GM12878 (cell line): ENCODE measurements at regions not wholly inside any gene's neighbourhood (a gene's known extent, or its start where the extent isn't known, plus 50 kb on each side); places are given as distances from the start of the nearest gene placed in this dataset.

ENCODE experiments used
- ATAC-seq: fragments of 200-7000 bp; cut with Tn5 transposase; 3 replicates; pipeline ENCODE4 v1.9.1; 2020; ENCODE audit warnings: mild to moderate bottlenecking, moderate library complexity
- BruUV-seq: library from RNA; stranded (reverse); fragments of 400-500 nt; replicated peaks from 2 replicates; lab custom pipeline; 2021; lab: Mats Ljungman, UMichigan
- CTCF ChIA-PET: fragments of 300-600 bp; sonication (Branson Sonifier 250); formaldehyde crosslinking; extraction: SDS; loops from one replicate; lab custom pipeline; 2021; ENCODE audit warnings: inconsistent platforms; lab: Yijun Ruan, JAX
- POLR2A ChIA-PET: fragments of 350-600 bp; formaldehyde crosslinking; extraction: SDS; loops from one replicate; lab custom pipeline; 2021; ENCODE audit warnings: inconsistent platforms; lab: Charles Lee
- RAD21 ChIA-PET: fragments of 300-600 bp; sonication (Branson Sonifier 250); formaldehyde crosslinking; loops from one replicate; lab custom pipeline; 2023; ENCODE audit warnings: antibody characterized with exemption; ENCODE audit not compliant: unreplicated experiment; lab: Charles Lee
- SMC1A ChIA-PET: fragments of 300-600 bp; sonication (Branson Sonifier 250); formaldehyde crosslinking; loops from one replicate; lab custom pipeline; 2023; ENCODE audit not compliant: unreplicated experiment, uncharacterized antibody; lab: Charles Lee
- DNase-seq: peaks from one replicate; pipeline ENCODE4 v3.0.0-alpha.2; 2011; ENCODE audit warnings: low read depth, low spot score
- FAIRE-seq: peaks from 3 replicates; lab custom pipeline; 2011; peaks lifted over from hg19 to GRCh38; lab: Jason Lieb, UNC
- H2AFZ ChIP-seq: 2 replicates; pipeline ENCODE4 v1.6.0; 2011; ENCODE audit warnings: low read depth, low read length, control low read depth; ENCODE audit not compliant: control insufficient read depth
- H3K27ac ChIP-seq: 2 replicates; pipeline ENCODE4 v1.5.1; 2011; ENCODE audit warnings: control low read depth; ENCODE audit not compliant: control insufficient read depth, insufficient read depth
- H3K27me3 ChIP-seq, 2 experiments: replicated peaks in 1 of 2; 2 replicates each; pipeline versions ENCODE4 v1.6.0 to v1.6.1; 2011; ENCODE audit warnings: low read length in 1 of 2; ENCODE audit not compliant: control insufficient read depth in 2 of 2, insufficient read depth in 2 of 2
- H3K36me3 ChIP-seq, 2 experiments: 2 replicates each; pipeline ENCODE4 v1.5.1; 2011; ENCODE audit warnings: low read length in 1 of 2; ENCODE audit not compliant: control insufficient read depth in 2 of 2, insufficient read depth in 2 of 2
- H3K4me1 ChIP-seq: 2 replicates; pipeline ENCODE4 v1.6.1; 2011; ENCODE audit warnings: mild to moderate bottlenecking, low read length, moderate library complexity, mixed read lengths; ENCODE audit not compliant: control insufficient read depth, insufficient read depth
- H3K4me2 ChIP-seq: 2 replicates; pipeline ENCODE4 v1.6.0; 2011; ENCODE audit warnings: control low read depth; ENCODE audit not compliant: control insufficient read depth, insufficient read depth
- H3K4me3 ChIP-seq: fragments of 200-600 bp; sonication (generic); 2 replicates; pipeline ENCODE4 v1.5.1; 2016
- H3K79me2 ChIP-seq: 2 replicates; pipeline ENCODE4 v1.6.0; 2011; ENCODE audit warnings: low read length; ENCODE audit not compliant: control insufficient read depth, insufficient read depth
- H3K9ac ChIP-seq: 2 replicates; pipeline ENCODE4 v1.8.0; 2011; ENCODE audit warnings: low read length, control low read depth, mixed read lengths; ENCODE audit not compliant: control insufficient read depth, insufficient read depth
- H3K9me3 ChIP-seq: replicated peaks from 3 replicates; pipeline ENCODE4 v1.5.1; 2011; ENCODE audit warnings: mild to moderate bottlenecking, low read length; ENCODE audit not compliant: control insufficient read depth, insufficient read depth
- H4K20me1 ChIP-seq: 2 replicates; pipeline ENCODE4 v1.6.0; 2011; ENCODE audit not compliant: control insufficient read depth, insufficient read depth
- BCLAF1 ChIP-seq: fragments of 450-650 bp; IDR thresholded peaks from 2 replicates; pipeline ENCODE4 v1.6.1; 2017; ENCODE audit warnings: antibody characterized with exemption, mild to moderate bottlenecking, moderate library complexity
- CEBPB ChIP-seq, 2 experiments: fragments of 150-350 bp in 1 of 2; IDR thresholded peaks; 2 replicates each; pipeline ENCODE4 v1.6.1; 2012 to 2014; ENCODE audit warnings: low read depth in 2 of 2, low read length in 2 of 2, borderline replicate concordance in 1 of 2, inconsistent platforms in 1 of 2
- CHD1 ChIP-seq: IDR thresholded peaks from 2 replicates; pipeline ENCODE4 v1.6.1; 2012; ENCODE audit warnings: low read depth, low read length, improper control_type of control experiment
- CUX1 ChIP-seq: IDR thresholded peaks from 2 replicates; pipeline ENCODE4 v1.6.1; 2012; ENCODE audit warnings: improper control_type of control experiment, low read depth, low read length; ENCODE audit not compliant: insufficient replicate concordance
- RBBP5 ChIP-seq: fragments of 200-600 bp; sonication (generic); conservative IDR thresholded peaks from 2 replicates; pipeline ENCODE4 v1.6.1; 2016
- SPI1 ChIP-seq: IDR thresholded peaks from 2 replicates; pipeline ENCODE4 v1.6.1; 2011; ENCODE audit warnings: low read depth, mild to moderate bottlenecking, low read length, moderate library complexity, borderline replicate concordance; ENCODE audit not compliant: insufficient read depth
- ZBED1 ChIP-seq: IDR thresholded peaks from 2 replicates; pipeline ENCODE4 v1.6.1; 2016; ENCODE audit warnings: borderline replicate concordance
- ZBTB40 ChIP-seq: fragments of 450-650 bp; IDR thresholded peaks from 2 replicates; pipeline ENCODE4 v1.6.1; 2016; ENCODE audit warnings: mild to moderate bottlenecking, moderate library complexity, borderline replicate concordance
- WGBS: methylation state at CpG from one replicate; pipeline ENCODE4 v1.1.6; 2016; ENCODE audit warnings: low lambda C conversion rate; ENCODE audit not compliant: insufficient replicate concordance, insufficient coverage; ENCODE audit errors: missing lambda C conversion rate; 5-methylcytosine and 5-hydroxymethylcytosine counted together
- in situ Hi-C: fragments of 300-500 bp; cut with MboI; formaldehyde crosslinking; loops from 9 replicates; pipeline ENCODE4 v1.14.3; 2018; ENCODE audit warnings: mixed read lengths
- intact Hi-C: fragments of 100-400 bp; cut with micrococcal nuclease; formaldehyde crosslinking; loops from one replicate; pipeline ENCODE4 v1.14.2; 2022; ENCODE audit not compliant: unreplicated experiment
- TF ChIP-seq, protein P1 (sequence below): IDR thresholded peaks from 2 replicates; pipeline ENCODE4 v1.6.1; 2011; ENCODE audit warnings: borderline replicate concordance, low read depth, mild to moderate bottlenecking, moderate library complexity, mixed read lengths, low read length; ENCODE audit not compliant: insufficient read depth; ENCODE audit errors: extremely low read length

DNA sequence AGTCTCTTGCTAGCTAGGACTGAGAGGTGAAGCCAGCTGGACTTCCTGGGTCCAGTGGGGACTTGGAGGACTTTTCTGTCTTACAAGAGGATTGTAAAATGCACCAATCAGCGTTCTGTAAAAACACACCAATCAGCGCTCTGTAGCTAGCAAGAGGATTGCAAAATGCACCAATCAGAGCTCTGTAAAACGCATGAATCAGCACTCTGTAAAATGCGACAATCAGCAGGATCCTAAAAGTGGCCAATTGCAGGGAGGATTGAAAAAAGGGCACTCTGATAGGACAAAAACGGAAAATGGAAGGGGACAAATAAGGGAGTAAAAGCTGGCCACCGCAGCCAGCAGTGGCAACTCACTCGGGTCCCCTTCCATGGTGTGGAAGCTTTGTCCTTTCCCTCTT, 65.6 kb upstream of the DUSP21 start:
- intact Hi-C loops (no loop called here), in situ Hi-C loops (no loop called here)
- Histone ChIP-seq H3K9ac (no peak overlapping the region), H3K27me3 (no peaks in the 10 kb centered on the region), H3K27ac (no peak overlapping the region), H2AFZ (no peak overlapping the region), H3K4me3 (no peak overlapping the region), H3K79me2 (no peaks in the 10 kb centered on the region), H4K20me1 (no peaks in the 10 kb centered on the region), H3K4me1 (no peaks in the 10 kb centered on the region), H3K4me2 (no peak overlapping the region), H3K9me3 (no peaks in the 10 kb centered on the region), H3K36me3 (no peaks in the 10 kb centered on the region)
- ChIA-PET SMC1A (interaction anchor here (0.5 kb wide), 1 partner anchor 50 kb away, joined by 3 read pairs; no protein-coding TSS in a partner anchor), CTCF (no interaction called here), POLR2A (interaction anchor here (0.6 kb wide), 1 partner anchor 40 kb away, joined by 4 read pairs; no protein-coding TSS in a partner anchor), RAD21 (no interaction called here)
- WGBS, result 70% methylated on average over 7 of the region's 7 CpGs
- no peak for DNase-seq
- FAIRE-seq, result no peak
- no TSS peak for BruUV-seq
- no peak for ATAC-seq
- TF ChIP-seq RBBP5 (no peak), CHD1 (no peak), CEBPB (IDR thresholded peaks at IDR 0.05; ENCODE audit: borderline replicate concordance in 1 of 2, low read depth in 2 of 2, low read length in 2 of 2) (no peak), CUX1 (no peak), BCLAF1 (no peak), ZBTB40 (no peak), ZBED1 (no peak), SPI1 (no peak)
- TF ChIP-seq, protein P1, sequence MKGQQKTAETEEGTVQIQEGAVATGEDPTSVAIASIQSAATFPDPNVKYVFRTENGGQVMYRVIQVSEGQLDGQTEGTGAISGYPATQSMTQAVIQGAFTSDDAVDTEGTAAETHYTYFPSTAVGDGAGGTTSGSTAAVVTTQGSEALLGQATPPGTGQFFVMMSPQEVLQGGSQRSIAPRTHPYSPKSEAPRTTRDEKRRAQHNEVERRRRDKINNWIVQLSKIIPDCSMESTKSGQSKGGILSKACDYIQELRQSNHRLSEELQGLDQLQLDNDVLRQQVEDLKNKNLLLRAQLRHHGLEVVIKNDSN, result no peak
